IMR-90 (cell line): ENCODE measurements at regions not wholly inside any gene's neighbourhood (a gene's known extent, or its start where the extent isn't known, plus 50 kb on each side); places are given as distances from the start of the nearest gene placed in this dataset.

Experiments used
- ATAC-seq: fragments of 200-7000 bp; cut with Tn5 transposase; 2 replicates; pipeline ENCODE4 v1.9.1; 2020; ENCODE audit warnings: low read depth, mild to moderate bottlenecking, moderate library complexity
- BruUV-seq: library from RNA; stranded (reverse); fragments of 400-500 nt; replicated peaks from 2 replicates; lab custom pipeline; 2021; lab: Mats Ljungman, UMichigan
- CTCF ChIA-PET: fragments of 300-600 bp; formaldehyde crosslinking; extraction: SDS; loops from one replicate; lab custom pipeline; 2021; ENCODE audit warnings: antibody characterized with exemption; lab: Yijun Ruan, JAX
- POLR2A ChIA-PET: fragments of 300-600 bp; sonication (Branson Sonifier 250); formaldehyde crosslinking; loops from one replicate; lab custom pipeline; 2022; ENCODE audit warnings: antibody characterized with exemption; ENCODE audit not compliant: unreplicated experiment; lab: Charles Lee
- DNase-seq: peaks from one replicate; pipeline ENCODE4 v3.0.0; 2013
- H2AFZ ChIP-seq: replicated peaks from 2 replicates; pipeline ENCODE3; 2013; ENCODE audit warnings: low read length, mild to moderate bottlenecking; ENCODE audit not compliant: poor library complexity
- H2AK5ac ChIP-seq: 2 replicates; pipeline ENCODE4 v1.6.1; 2013; ENCODE audit warnings: low read depth, low read length, inconsistent platforms
- H2AK9ac ChIP-seq: replicated peaks from 2 replicates; pipeline ENCODE3; 2013; ENCODE audit warnings: mild to moderate bottlenecking, low read depth, low read length, moderate library complexity; ENCODE audit not compliant: poor library complexity
- H2BK120ac ChIP-seq: 2 replicates; pipeline ENCODE4 v1.6.1; 2013; ENCODE audit warnings: low read depth, low read length, inconsistent platforms
- H2BK15ac ChIP-seq: 3 replicates; pipeline ENCODE4 v1.6.1; 2013; ENCODE audit warnings: low read depth, low read length, inconsistent platforms
- H2BK20ac ChIP-seq: 2 replicates; pipeline ENCODE4 v1.6.1; 2013; ENCODE audit warnings: low read depth, mild to moderate bottlenecking, inconsistent platforms, low read length, moderate library complexity
- H2BK5ac ChIP-seq: 2 replicates; pipeline ENCODE4 v1.6.1; 2013; ENCODE audit warnings: mild to moderate bottlenecking, low read depth, low read length, inconsistent platforms; ENCODE audit not compliant: poor library complexity, severe bottlenecking
- H3K14ac ChIP-seq: replicated peaks from 2 replicates; pipeline ENCODE4 v1.6.1; 2013; ENCODE audit warnings: low read depth, low read length, inconsistent platforms
- H3K18ac ChIP-seq: 2 replicates; pipeline ENCODE4 v1.6.1; 2013; ENCODE audit warnings: low read depth, low read length, control low read depth
- H3K23ac ChIP-seq: 2 replicates; pipeline ENCODE4 v1.6.1; 2013; ENCODE audit warnings: low read depth, low read length, inconsistent platforms
- H3K27ac ChIP-seq: 2 replicates; pipeline ENCODE4 v1.5.1; 2013; ENCODE audit warnings: mild to moderate bottlenecking, control low read depth, low read length; ENCODE audit not compliant: insufficient read depth
- H3K27me3 ChIP-seq: 2 replicates; pipeline ENCODE4 v1.6.1; 2013; ENCODE audit warnings: low read length; ENCODE audit not compliant: control insufficient read depth, insufficient read depth
- H3K36me3 ChIP-seq: 2 replicates; pipeline ENCODE4 v1.6.1; 2013; ENCODE audit warnings: low read length, mixed read lengths; ENCODE audit not compliant: control insufficient read depth, insufficient read depth
- H3K4ac ChIP-seq: 2 replicates; pipeline ENCODE4 v1.6.1; 2013; ENCODE audit warnings: low read depth, low read length, inconsistent platforms
- H3K4me1 ChIP-seq: 2 replicates; pipeline ENCODE4 v1.6.1; 2013; ENCODE audit warnings: low read length, mixed read lengths; ENCODE audit not compliant: control insufficient read depth, insufficient read depth
- H3K4me2 ChIP-seq: 2 replicates; pipeline ENCODE4 v1.6.1; 2013; ENCODE audit warnings: low read depth, mild to moderate bottlenecking, control low read depth, low read length, moderate library complexity
- H3K4me3 ChIP-seq: 2 replicates; pipeline ENCODE4 v1.5.1; 2013; ENCODE audit warnings: low read depth, mild to moderate bottlenecking, control low read depth, low read length, moderate library complexity; ENCODE audit not compliant: insufficient read depth
- H3K56ac ChIP-seq: 2 replicates; pipeline ENCODE4 v1.6.1; 2013; ENCODE audit warnings: low read length, inconsistent platforms; ENCODE audit not compliant: insufficient read depth; ENCODE audit errors: extremely low read depth
- H3K79me1 ChIP-seq, 2 experiments: 2 replicates each; pipeline ENCODE4 v1.6.1; 2013; ENCODE audit warnings: low read length in 2 of 2, inconsistent platforms in 1 of 2, low read depth in 1 of 2
- H3K9ac ChIP-seq: 2 replicates; pipeline ENCODE4 v1.6.1; 2013; ENCODE audit warnings: low read depth, low read length, control low read depth
- H3K9me1 ChIP-seq: 2 replicates; pipeline ENCODE4 v1.6.1; 2013; ENCODE audit warnings: low read length, inconsistent platforms; ENCODE audit not compliant: insufficient read depth
- H3K9me3 ChIP-seq: 2 replicates; pipeline ENCODE4 v1.6.1; 2013; ENCODE audit warnings: low read length; ENCODE audit not compliant: control insufficient read depth, insufficient read depth
- H4K20me1 ChIP-seq: 2 replicates; pipeline ENCODE4 v1.6.1; 2013; ENCODE audit warnings: low read length, inconsistent platforms; ENCODE audit not compliant: insufficient read depth
- H4K5ac ChIP-seq: 2 replicates; pipeline ENCODE4 v1.6.1; 2013; ENCODE audit warnings: mild to moderate bottlenecking, low read depth, low read length, control low read depth
- H4K8ac ChIP-seq, 2 experiments: 2 replicates each; pipeline ENCODE4 v1.6.1; 2013; ENCODE audit warnings: low read depth in 2 of 2, low read length in 2 of 2, control low read depth in 1 of 2, inconsistent platforms in 1 of 2
- H4K91ac ChIP-seq: 2 replicates; pipeline ENCODE4 v1.6.1; 2013; ENCODE audit warnings: low read depth, low read length, inconsistent platforms; ENCODE audit not compliant: insufficient read depth
- CHD1 ChIP-seq: IDR thresholded peaks from 2 replicates; pipeline ENCODE4 v1.6.1; 2012; ENCODE audit warnings: low read depth, low read length, improper control_type of control experiment
- MAZ ChIP-seq: IDR thresholded peaks from 2 replicates; pipeline ENCODE4 v1.6.1; 2012; ENCODE audit warnings: low read depth, mild to moderate bottlenecking, low read length, improper control_type of control experiment, moderate library complexity, borderline replicate concordance
- RCOR1 ChIP-seq: IDR thresholded peaks from 2 replicates; pipeline ENCODE4 v1.6.1; 2012; ENCODE audit warnings: mild to moderate bottlenecking, low read length, improper control_type of control experiment; ENCODE audit not compliant: insufficient replicate concordance
- RFX5 ChIP-seq: IDR thresholded peaks from 2 replicates; pipeline ENCODE4 v1.8.0; 2012; ENCODE audit warnings: low read depth, mild to moderate bottlenecking, low read length, moderate library complexity
- SMC3 ChIP-seq: fragments of 150-350 bp; IDR thresholded peaks from 2 replicates; pipeline ENCODE4 v1.6.1; 2016; ENCODE audit warnings: low read depth, mild to moderate bottlenecking, antibody characterized with exemption, low read length, moderate library complexity
- WGBS, 2 experiments: methylation state at CpG; one replicate each; pipeline versions ENCODE4 v1.1.5 to v1.1.7; 2013; ENCODE audit warnings: missing lambda C conversion rate in 2 of 2; ENCODE audit not compliant: insufficient read length in 1 of 2; ENCODE audit errors: extremely low coverage in 2 of 2; 5-methylcytosine and 5-hydroxymethylcytosine counted together
- dilution Hi-C: fragments of 300-500 bp; cut with HindIII; formaldehyde crosslinking; loops from one replicate; pipeline ENCODE4 v1.14.3; 2018; ENCODE audit warnings: low sequenced_read_pairs; ENCODE audit not compliant: unreplicated experiment
- in situ Hi-C: fragments of 300-500 bp; cut with MboI; formaldehyde crosslinking; loops from 3 replicates; pipeline ENCODE4 v1.14.3; 2019; ENCODE audit warnings: low sequenced_read_pairs, inconsistent platforms, mixed read lengths
- intact Hi-C: fragments of 100-400 bp; cut with micrococcal nuclease; formaldehyde crosslinking; loops from 2 replicates; pipeline ENCODE4 v1.10.0; 2022
- TF ChIP-seq, protein P1 (sequence below): fragments of 150-350 bp; IDR thresholded peaks from 2 replicates; pipeline ENCODE4 v1.6.1; 2016; ENCODE audit warnings: low read depth, mild to moderate bottlenecking, low read length, moderate library complexity, borderline replicate concordance
- TF ChIP-seq, protein P2 (sequence below): conservative IDR thresholded peaks from 2 replicates; pipeline ENCODE4 v1.5.1; 2012; ENCODE audit warnings: mild to moderate bottlenecking, low read depth, low read length, improper control_type of control experiment

DNA sequence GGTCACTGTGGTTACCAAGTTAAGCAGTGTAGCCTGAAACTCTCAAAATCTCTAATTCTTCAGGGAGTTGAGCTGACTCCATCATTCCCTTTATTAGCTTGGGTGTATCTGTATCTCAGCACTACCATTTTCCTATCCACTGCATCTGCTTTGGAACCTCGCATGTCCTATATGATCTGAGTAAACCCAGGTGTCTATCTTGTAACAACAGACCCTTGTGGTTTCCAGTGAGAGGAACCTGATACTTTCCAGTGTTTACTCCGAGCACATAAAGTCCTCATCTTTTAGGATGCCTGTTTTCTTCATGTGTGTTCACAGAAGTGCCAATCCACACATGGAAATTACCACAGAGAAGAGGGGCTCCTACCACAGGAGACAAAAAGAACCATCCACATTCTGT lies 650.4 kb downstream of the LMO4 start:
- Histone ChIP-seq H2AFZ (no peak overlapping the region), H3K4me1 (no peaks in the 10 kb centered on the region), H3K9me3 (no peaks in the 10 kb centered on the region), H3K14ac (no peak overlapping the region), H4K5ac (no peak overlapping the region), H4K91ac (no peak overlapping the region), H3K23ac (no peak overlapping the region), H3K56ac (no peak overlapping the region), H3K27ac (no peak overlapping the region), H2AK9ac (no peak overlapping the region), H2BK15ac (no peak overlapping the region), H3K27me3 (no peaks in the 10 kb centered on the region), H2BK5ac (no peak overlapping the region), H3K9ac (no peak overlapping the region), H4K20me1 (no peaks in the 10 kb centered on the region), H3K4ac (no peak overlapping the region), H3K18ac (no peak overlapping the region), H3K79me1 (no peaks in the 10 kb centered on the region), H4K8ac (no peak overlapping the region), H2AK5ac (no peak overlapping the region), H3K4me2 (no peak overlapping the region), H3K36me3 (no peaks in the 10 kb centered on the region), H3K9me1 (no peaks in the 10 kb centered on the region), H2BK120ac (no peak overlapping the region), H3K4me3 (no peak overlapping the region), H2BK20ac (no peak overlapping the region)
- WGBS, 2 experiments, result no CpG with 5 or more reads among the region's 2 CpGs
- ATAC-seq (no peak), DNase-seq (no peak)
- ChIA-PET CTCF (no interaction called here), POLR2A (no interaction called here)
- intact Hi-C loops (no loop called here), in situ Hi-C loops (no loop called here), dilution Hi-C loops (no loop called here)
- TF ChIP-seq SMC3 (no peak), CHD1 (no peak), RFX5 (no peak), MAZ (no peak), RCOR1 (no peak)
- TF ChIP-seq, protein P1, sequence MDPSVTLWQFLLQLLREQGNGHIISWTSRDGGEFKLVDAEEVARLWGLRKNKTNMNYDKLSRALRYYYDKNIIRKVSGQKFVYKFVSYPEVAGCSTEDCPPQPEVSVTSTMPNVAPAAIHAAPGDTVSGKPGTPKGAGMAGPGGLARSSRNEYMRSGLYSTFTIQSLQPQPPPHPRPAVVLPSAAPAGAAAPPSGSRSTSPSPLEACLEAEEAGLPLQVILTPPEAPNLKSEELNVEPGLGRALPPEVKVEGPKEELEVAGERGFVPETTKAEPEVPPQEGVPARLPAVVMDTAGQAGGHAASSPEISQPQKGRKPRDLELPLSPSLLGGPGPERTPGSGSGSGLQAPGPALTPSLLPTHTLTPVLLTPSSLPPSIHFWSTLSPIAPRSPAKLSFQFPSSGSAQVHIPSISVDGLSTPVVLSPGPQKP, result no peak
- TF ChIP-seq, protein P2, sequence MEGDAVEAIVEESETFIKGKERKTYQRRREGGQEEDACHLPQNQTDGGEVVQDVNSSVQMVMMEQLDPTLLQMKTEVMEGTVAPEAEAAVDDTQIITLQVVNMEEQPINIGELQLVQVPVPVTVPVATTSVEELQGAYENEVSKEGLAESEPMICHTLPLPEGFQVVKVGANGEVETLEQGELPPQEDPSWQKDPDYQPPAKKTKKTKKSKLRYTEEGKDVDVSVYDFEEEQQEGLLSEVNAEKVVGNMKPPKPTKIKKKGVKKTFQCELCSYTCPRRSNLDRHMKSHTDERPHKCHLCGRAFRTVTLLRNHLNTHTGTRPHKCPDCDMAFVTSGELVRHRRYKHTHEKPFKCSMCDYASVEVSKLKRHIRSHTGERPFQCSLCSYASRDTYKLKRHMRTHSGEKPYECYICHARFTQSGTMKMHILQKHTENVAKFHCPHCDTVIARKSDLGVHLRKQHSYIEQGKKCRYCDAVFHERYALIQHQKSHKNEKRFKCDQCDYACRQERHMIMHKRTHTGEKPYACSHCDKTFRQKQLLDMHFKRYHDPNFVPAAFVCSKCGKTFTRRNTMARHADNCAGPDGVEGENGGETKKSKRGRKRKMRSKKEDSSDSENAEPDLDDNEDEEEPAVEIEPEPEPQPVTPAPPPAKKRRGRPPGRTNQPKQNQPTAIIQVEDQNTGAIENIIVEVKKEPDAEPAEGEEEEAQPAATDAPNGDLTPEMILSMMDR, result no peak
- BruUV-seq, result no TSS peak
